Medulla oblongata (tissue), 1 donor: ENCODE measurements at regions not wholly inside any gene's neighbourhood (a gene's known extent, or its start where the extent isn't known, plus 50 kb on each side); places are given as distances from the start of the nearest gene placed in this dataset.

Source experiments
- DNase-seq: peaks from one replicate; pipeline ENCODE4 v3.0.0-alpha.2; 2015; ENCODE audit errors: extremely low spot score

GRCh38 chr19:31940396-31940795 is 405.0 kb upstream of the ZNF507 start:
- DNase-seq: no peak

DNA sequence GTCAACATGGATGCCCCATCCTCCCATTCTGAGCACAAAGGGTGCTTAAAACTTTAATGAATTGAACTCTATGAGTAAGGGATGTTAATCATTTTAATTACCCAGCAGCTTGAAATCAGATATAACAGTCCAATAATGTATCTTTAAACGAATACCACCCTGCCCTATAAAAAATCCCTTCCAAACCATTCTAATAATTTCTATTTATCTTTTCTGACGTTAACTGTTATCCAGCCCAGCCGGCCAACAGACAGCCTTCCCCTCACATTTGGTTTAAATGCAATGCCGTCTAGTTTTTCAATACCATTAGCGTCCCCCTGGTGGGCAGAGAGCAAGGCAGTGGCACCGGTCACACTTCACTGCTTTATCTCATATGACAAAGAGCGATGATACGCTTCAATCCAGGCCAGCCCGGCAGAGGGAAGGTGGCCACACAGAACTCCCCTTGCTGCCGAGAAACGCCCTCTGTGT is 402.2 kb upstream of the ZNF507 start:
- no peak for DNase-seq

DNA sequence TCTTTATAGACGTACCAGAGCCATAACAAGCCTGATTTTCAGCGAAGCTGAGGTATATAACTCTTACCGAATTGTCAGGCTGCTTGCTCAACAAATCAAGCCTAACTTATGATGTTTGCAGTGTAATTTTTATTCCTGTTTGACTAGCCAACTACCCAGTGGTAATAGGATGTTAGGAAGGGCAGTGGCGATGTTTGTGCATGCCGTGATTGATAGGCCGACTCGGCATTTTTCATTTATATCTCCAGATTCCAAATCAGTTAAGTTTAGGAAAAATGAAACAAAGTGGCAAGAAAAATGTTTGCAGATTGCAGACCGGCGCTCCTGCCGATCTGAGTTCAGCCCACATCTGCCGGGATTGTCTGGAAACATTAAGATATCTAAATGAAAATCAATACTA is 401.6 kb upstream of the ZNF507 start:
- DNase-seq: no peak

DNA sequence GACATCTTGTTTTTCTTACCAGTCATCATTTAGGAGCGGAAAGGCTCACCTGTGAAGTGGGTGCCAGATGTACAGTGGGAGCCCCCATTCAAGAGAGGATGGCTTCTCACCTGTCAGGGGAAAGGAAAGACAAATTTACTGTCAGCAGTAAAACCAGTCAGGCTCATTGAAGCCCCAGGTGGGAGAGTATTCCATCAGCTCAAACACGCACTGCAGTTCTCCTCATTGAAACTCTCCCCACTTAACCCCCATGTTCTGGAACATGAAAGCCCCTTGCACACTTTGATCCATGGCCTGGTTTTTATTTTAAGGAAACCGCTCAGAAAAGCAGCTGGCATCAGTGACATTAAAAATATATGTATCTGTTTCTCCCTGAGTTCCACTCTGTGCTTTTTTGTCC is 401.1 kb upstream of the ZNF507 start:
- no peak for DNase-seq

DNA sequence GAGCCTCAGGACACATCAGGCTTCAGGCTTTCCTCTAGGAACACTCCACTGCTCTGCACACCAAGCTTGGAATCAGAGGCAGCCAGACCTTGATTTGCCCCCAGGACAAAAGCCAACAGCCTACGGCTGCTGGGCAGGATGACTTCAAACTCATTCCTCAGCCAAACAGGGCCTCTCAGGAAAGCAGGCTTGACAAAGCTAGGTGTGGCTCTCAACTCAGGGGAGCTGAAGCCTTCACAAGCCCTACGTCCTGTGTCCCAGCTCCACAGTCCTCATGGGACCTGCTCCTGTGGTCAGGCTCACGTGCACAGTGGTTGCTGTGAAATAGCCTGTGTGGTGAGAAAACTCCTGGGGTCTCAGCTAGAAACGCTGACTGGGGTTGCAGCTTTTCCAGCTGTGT is 398.9 kb upstream of the ZNF507 start:
- no peak for DNase-seq

DNA sequence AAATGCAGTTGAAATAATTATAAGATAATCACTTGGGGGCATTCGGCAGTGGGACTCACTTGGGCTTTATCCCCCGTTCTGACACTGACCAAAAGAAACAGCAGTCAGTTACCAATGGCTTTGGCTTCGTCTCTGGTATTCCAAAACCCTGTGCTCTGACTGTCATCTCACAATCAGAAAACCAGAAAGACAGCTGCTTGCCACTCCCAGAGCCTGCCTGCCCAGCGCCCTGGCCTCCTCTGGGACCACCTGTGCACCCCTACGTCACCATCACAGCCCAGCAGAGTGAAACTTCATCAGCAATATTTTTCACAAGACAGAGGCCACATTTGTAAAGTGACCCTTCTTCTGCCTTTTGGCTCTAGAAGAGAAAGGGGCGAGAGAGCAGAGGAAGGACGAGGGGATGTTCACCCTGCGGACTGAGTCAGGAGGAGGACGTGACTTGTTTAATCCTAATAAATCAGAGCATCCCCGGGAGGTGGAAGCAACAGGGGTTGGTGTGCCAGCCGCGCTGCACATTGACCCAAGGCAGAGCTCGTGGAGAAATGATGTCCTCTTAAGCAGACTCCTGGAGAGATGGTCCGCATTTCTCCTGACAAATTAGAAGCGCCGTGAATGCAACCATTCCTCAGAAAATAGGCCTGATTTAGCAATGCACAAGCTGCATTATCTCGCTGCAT is 397.8 kb upstream of the ZNF507 start:
- no peak for DNase-seq

DNA sequence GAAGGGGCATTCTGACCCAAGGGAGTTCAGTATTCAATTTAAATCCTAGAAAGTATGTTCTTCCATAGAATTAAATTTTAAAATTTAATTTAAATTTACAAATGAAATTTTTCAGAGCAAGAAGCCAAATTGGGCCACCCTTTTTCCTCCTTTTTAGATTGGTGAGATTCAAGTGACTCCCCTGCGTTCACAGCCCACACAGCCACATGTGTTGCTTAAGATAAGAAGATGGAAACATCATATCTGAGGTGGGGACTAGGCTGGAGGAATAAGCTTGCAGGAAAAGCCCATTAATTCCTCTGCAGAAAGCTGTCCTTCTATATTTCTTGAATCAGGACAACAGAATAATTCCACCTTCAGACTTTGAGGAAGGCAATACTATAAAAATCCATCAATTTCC is 392.7 kb upstream of the ZNF507 start:
- no peak for DNase-seq

DNA sequence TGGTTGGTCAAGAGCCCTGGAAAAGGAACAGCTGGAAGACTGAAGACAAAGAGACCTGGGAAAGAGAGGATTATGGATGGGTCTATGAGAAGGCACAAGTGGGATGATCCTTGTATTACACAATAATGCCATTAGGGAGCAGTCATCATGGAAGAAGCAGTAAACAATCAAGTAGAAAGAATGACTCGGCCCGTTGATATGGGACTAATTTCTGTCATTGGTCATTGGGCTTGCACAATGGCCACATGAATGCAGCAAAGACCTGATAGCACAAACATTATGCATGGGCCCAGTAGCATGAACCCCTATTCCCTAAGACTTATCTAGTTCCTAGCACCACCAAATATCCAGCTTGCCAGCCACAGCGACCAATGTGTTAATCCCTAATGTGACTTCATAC is 390.3 kb upstream of the ZNF507 start:
- no peak for DNase-seq

- DNase-seq: no peak
Observed at GRCh38 chr19:31955884-31956283, 389.5 kb upstream of the ZNF507 start.

- DNase-seq: no peak
Observed at GRCh38 chr19:31956771-31957392, 388.5 kb upstream of the ZNF507 start.

GRCh38 chr19:31957711-31958110 is 387.7 kb upstream of the ZNF507 start:
- DNase-seq: no peak

GRCh38 chr19:31959527-31960018 is 385.8 kb upstream of the ZNF507 start:
- DNase-seq: no peak

- no peak for DNase-seq
Observed at GRCh38 chr19:31960474-31960873, 384.9 kb upstream of the ZNF507 start.

DNA sequence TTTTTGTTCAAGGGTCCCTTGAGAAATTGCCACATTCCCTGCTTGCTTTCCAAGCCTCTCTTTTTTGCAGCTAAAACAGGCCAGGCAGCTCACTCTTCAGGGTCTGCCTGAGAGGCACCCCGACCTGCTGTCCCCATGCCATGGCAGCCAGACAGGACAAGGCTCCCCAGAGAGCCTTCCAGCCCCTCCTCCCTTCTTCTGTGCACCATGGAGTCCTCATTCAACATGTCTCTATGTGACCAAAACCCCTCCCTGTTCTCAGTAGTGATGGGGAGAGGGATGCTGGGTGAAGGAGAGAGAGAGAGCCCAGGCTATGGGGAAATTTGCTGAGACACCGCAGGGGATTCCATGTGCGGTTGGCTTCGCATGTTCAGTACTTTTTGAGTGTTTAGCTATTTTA is 384.2 kb upstream of the ZNF507 start:
- no peak for DNase-seq

GRCh38 chr19:31961667-31962066 is 383.7 kb upstream of the ZNF507 start:
- no peak for DNase-seq

DNA sequence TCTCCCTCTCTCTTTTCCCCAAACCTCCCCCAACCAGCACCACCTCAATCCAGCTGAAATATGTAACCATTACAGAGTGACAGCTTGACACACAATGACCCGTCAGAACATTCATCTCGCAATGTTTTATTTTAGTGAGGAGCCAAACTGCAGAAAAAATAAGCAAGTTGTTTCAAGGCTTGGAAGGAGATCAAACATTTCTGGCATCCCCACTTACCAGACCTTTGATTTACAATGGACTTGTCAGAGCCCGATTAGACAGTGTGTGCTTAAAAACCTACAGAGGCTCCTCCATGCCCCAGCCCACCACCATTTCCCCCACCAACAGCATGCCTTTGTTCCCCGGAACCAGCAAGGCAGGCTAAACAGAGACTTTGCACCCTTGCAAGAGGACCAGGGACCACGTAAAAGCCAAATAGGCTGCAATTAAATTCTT is 382.8 kb upstream of the ZNF507 start:
- no peak for DNase-seq

GRCh38 chr19:31963746-31964145 is 381.7 kb upstream of the ZNF507 start:
- DNase-seq: no peak

- DNase-seq: no peak
Observed at GRCh38 chr19:31969016-31969415, 376.4 kb upstream of the ZNF507 start.

DNA sequence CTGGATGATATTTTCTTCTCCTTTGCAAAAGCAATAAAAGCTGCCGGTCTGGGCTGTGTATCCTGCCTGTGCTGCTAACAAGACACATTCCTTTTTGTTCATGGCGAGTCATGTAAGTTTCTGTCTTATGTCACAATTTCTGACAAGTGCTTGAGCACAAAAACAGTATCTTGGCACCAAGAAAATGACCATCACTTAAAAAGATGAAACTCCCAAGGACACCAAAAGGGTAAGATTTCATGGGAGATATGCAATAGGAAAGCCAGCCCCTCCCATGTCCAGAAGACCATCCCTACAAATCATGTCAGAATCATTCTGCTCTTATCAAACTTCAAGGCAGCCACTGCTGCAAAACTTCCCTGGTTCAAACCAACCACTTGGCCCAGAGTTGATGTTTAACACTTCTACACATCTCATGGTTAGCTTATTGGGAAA is 375.4 kb upstream of the ZNF507 start:
- no peak for DNase-seq

GRCh38 chr19:31974290-31974689 is 371.1 kb upstream of the ZNF507 start:
- no peak for DNase-seq

GRCh38 chr19:31974941-31975340 is 370.5 kb upstream of the ZNF507 start:
- no peak for DNase-seq

DNA sequence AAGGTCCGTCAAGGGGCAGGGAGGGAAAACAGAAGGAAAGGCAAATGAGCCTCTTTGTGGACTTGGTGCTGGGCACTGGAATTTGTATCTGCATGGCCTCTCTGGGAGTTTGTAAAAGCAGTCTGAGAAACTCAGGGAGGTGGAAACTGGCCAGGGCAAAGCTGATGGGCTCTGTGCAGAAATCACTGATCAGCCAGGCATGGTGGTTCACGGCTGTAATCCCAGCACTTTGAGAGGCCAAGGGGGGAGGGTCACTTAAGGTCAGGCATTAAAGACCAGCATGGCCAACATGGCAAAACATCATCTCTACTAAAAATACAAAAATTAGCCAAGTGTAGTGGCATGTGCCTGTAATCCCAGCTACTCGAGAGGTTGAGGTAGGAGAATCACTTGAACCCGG is 369.9 kb upstream of the ZNF507 start:
- DNase-seq: no peak

DNA sequence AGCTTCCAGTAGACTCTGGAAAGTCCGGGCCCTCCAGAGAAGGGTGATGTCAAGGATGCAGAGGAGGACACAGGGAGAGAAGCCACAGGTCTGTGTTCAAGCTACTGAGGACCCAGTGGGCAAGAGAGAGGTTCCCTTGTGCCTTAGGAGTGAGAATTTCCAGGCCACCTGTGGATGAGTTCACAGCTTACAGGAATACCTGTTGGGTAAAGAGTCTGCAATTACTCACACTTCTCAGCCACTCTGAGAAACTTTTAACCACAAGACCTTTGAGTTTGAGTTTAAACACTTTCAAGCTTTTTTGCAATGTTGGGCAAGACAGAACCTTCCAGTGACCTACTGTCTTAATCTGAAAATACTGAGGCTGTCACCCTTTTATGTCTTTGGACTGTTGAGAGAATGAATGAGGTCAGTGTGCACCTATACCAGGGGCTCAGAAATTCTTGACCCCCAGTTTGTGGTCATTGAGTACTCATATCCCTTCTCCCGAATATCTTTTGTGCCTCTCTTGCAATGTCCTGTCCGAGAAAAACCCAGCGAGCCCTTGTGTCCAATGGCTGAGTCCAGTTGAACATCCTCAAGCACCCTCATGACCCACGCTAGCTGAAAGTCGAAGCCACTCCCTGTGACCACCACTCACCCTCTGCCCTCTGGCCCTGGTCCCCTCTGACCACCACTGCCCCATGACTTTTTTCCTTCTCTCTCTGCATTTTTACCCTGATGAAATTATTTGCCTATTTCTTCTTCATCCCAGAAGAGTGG is 368.5 kb upstream of the ZNF507 start:
- DNase-seq: no peak
